H9 (cell line): ENCODE measurements at regions not wholly inside any gene's neighbourhood (a gene's known extent, or its start where the extent isn't known, plus 50 kb on each side); places are given as distances from the start of the nearest gene placed in this dataset.

Experiments
- DNase-seq: peaks from one replicate; pipeline ENCODE4 v3.0.0-alpha.2; 2017
- H2AFZ ChIP-seq: one replicate; pipeline ENCODE4 v1.6.1; 2013; ENCODE audit warnings: mild to moderate bottlenecking, low read length, control low read depth, moderate library complexity
- H2AK5ac ChIP-seq: 2 replicates; pipeline ENCODE4 v1.6.1; 2013; ENCODE audit warnings: low read length, control low read depth, mixed read lengths; ENCODE audit not compliant: insufficient read length
- H2BK120ac ChIP-seq: one replicate; pipeline ENCODE4 v1.6.1; 2013; ENCODE audit warnings: low read depth, mild to moderate bottlenecking, low read length, control low read depth, inconsistent platforms; ENCODE audit not compliant: poor library complexity, severe bottlenecking
- H2BK12ac ChIP-seq: 2 replicates; pipeline ENCODE4 v1.6.1; 2013; ENCODE audit warnings: low read length, control low read depth, mixed read lengths, low read depth; ENCODE audit not compliant: insufficient read length
- H2BK15ac ChIP-seq: 2 replicates; pipeline ENCODE4 v1.6.1; 2013; ENCODE audit warnings: low read depth, low read length, control low read depth
- H2BK20ac ChIP-seq: one replicate; pipeline ENCODE4 v1.6.1; 2013; ENCODE audit warnings: low read depth, mild to moderate bottlenecking, low read length, control low read depth, inconsistent platforms; ENCODE audit not compliant: poor library complexity, severe bottlenecking
- H2BK5ac ChIP-seq: 2 replicates; pipeline ENCODE4 v1.6.1; 2013; ENCODE audit warnings: low read length, control low read depth, mixed read lengths; ENCODE audit not compliant: insufficient read length
- H3K14ac ChIP-seq: 2 replicates; pipeline ENCODE4 v1.6.1; 2013; ENCODE audit warnings: low read length, control low read depth; ENCODE audit not compliant: insufficient read depth
- H3K18ac ChIP-seq: 2 replicates; pipeline ENCODE4 v1.6.1; 2013; ENCODE audit warnings: low read depth, mild to moderate bottlenecking, mixed read lengths, low read length, control low read depth; ENCODE audit not compliant: insufficient read length
- H3K23ac ChIP-seq: 2 replicates; pipeline ENCODE4 v1.6.1; 2013; ENCODE audit warnings: low read length, control low read depth, mixed read lengths, low read depth; ENCODE audit not compliant: insufficient read length
- H3K23me2 ChIP-seq: 2 replicates; pipeline ENCODE4 v1.6.1; 2013; ENCODE audit warnings: low read depth, mild to moderate bottlenecking, mixed read lengths, low read length, control low read depth; ENCODE audit not compliant: insufficient read length, poor library complexity, severe bottlenecking
- H3K27ac ChIP-seq: 2 replicates; pipeline ENCODE4 v1.5.1; 2013; ENCODE audit warnings: low read length, control low read depth, mixed read lengths, low read depth; ENCODE audit not compliant: insufficient read length
- H3K27me3 ChIP-seq: 2 replicates; pipeline ENCODE4 v1.6.1; 2013; ENCODE audit warnings: low read length, control low read depth, inconsistent platforms; ENCODE audit not compliant: insufficient read depth
- H3K4ac ChIP-seq: 2 replicates; pipeline ENCODE4 v1.6.1; 2013; ENCODE audit warnings: low read depth, mild to moderate bottlenecking, control low read depth, inconsistent platforms, low read length, moderate library complexity
- H3K4me1 ChIP-seq: 2 replicates; pipeline ENCODE4 v1.6.1; 2013; ENCODE audit warnings: low read length, control low read depth, inconsistent platforms; ENCODE audit not compliant: insufficient read depth
- H3K4me2 ChIP-seq: 2 replicates; pipeline ENCODE4 v1.6.1; 2013; ENCODE audit warnings: low read length, control low read depth, mixed read lengths; ENCODE audit not compliant: insufficient read length, insufficient read depth
- H3K56ac ChIP-seq: 2 replicates; pipeline ENCODE4 v1.6.1; 2013; ENCODE audit warnings: low read depth, mild to moderate bottlenecking, mixed read lengths, low read length, control low read depth; ENCODE audit not compliant: insufficient read length
- H3K79me1 ChIP-seq: 2 replicates; pipeline ENCODE4 v1.6.1; 2013; ENCODE audit warnings: low read depth, mild to moderate bottlenecking, moderate library complexity, low read length, control low read depth, inconsistent platforms; ENCODE audit not compliant: insufficient read depth, poor library complexity, severe bottlenecking
- H3K79me2 ChIP-seq: 2 replicates; pipeline ENCODE4 v1.6.1; 2013; ENCODE audit warnings: low read length, control low read depth, inconsistent platforms; ENCODE audit not compliant: insufficient read depth
- H3K9ac ChIP-seq: 2 replicates; pipeline ENCODE4 v1.6.1; 2013; ENCODE audit warnings: low read length, control low read depth, mixed read lengths; ENCODE audit not compliant: insufficient read length; ENCODE audit errors: extremely low read depth
- H3K9me3 ChIP-seq: one replicate; pipeline ENCODE4 v1.6.1; 2013; ENCODE audit warnings: low read depth, low read length, inconsistent platforms; ENCODE audit not compliant: control insufficient read depth
- H3T11ph ChIP-seq: one replicate; pipeline ENCODE4 v1.6.1; 2013; ENCODE audit warnings: mild to moderate bottlenecking, low read length, control low read depth, inconsistent platforms
- H4K20me1 ChIP-seq: one replicate; pipeline ENCODE4 v1.6.1; 2013; ENCODE audit not compliant: control insufficient read depth, insufficient read length, insufficient read depth
- H4K5ac ChIP-seq: 2 replicates; pipeline ENCODE4 v1.6.1; 2013; ENCODE audit warnings: low read depth, mild to moderate bottlenecking, mixed read lengths, low read length, control low read depth; ENCODE audit not compliant: insufficient read length
- H4K8ac ChIP-seq: replicated peaks from 2 replicates; pipeline ENCODE4 v1.6.1; 2013; ENCODE audit warnings: low read length, control low read depth, mixed read lengths, low read depth; ENCODE audit not compliant: insufficient read length
- H4K91ac ChIP-seq: 2 replicates; pipeline ENCODE4 v1.6.1; 2013; ENCODE audit warnings: low read depth, mild to moderate bottlenecking, moderate library complexity, mixed read lengths, low read length, control low read depth; ENCODE audit not compliant: insufficient read length
- H3K27ac Mint-ChIP-seq, 3 experiments: 2 replicates in 2 of 3; 3 replicates in 1 of 3; pipeline ENCODE4 v1.8.0; 2020 to 2021; ENCODE audit warnings: mixed read lengths in 3 of 3, mild to moderate bottlenecking in 1 of 3, moderate library complexity in 1 of 3
- H3K27me3 Mint-ChIP-seq: 2 replicates; pipeline ENCODE4 v1.8.0; 2021; ENCODE audit warnings: low read depth, mild to moderate bottlenecking, moderate library complexity, mixed read lengths
- H3K36me3 Mint-ChIP-seq, 3 experiments: 2 replicates in 2 of 3; 3 replicates in 1 of 3; pipeline ENCODE4 v1.8.0; 2020 to 2021; ENCODE audit warnings: low read depth in 3 of 3, mixed read lengths in 3 of 3; ENCODE audit not compliant: insufficient read depth in 1 of 3
- H3K4me1 Mint-ChIP-seq, 2 experiments: 2 replicates each; pipeline ENCODE4 v1.8.0; 2020; ENCODE audit warnings: mixed read lengths in 2 of 2
- H3K4me3 Mint-ChIP-seq, 2 experiments: 2 replicates in 1 of 2; 3 replicates in 1 of 2; pipeline ENCODE4 v1.8.0; 2020 to 2021; ENCODE audit warnings: mild to moderate bottlenecking in 2 of 2, mixed read lengths in 2 of 2, moderate library complexity in 1 of 2
- H3K9me3 Mint-ChIP-seq, 2 experiments: 2 replicates in 1 of 2; 3 replicates in 1 of 2; pipeline ENCODE4 v1.8.0; 2020; ENCODE audit warnings: mild to moderate bottlenecking in 2 of 2, mixed read lengths in 2 of 2, moderate library complexity in 1 of 2
- WGBS: extraction: QIAGEN DNeasy Blood & Tissue Kit; methylation state at CpG from one replicate; pipeline ENCODE4 v1.1.7; 2013; ENCODE audit warnings: missing lambda C conversion rate, low lambda C conversion rate, mixed read lengths; ENCODE audit not compliant: insufficient read length; ENCODE audit errors: extremely low coverage; 5-methylcytosine and 5-hydroxymethylcytosine counted together
- TF ChIP-seq, protein P1 (sequence below): fragments of 200-600 bp; sonication (generic); conservative IDR thresholded peaks from 3 replicates; pipeline ENCODE4 v1.8.0; 2021; ENCODE audit warnings: antibody characterized with exemption, mild to moderate bottlenecking

DNA sequence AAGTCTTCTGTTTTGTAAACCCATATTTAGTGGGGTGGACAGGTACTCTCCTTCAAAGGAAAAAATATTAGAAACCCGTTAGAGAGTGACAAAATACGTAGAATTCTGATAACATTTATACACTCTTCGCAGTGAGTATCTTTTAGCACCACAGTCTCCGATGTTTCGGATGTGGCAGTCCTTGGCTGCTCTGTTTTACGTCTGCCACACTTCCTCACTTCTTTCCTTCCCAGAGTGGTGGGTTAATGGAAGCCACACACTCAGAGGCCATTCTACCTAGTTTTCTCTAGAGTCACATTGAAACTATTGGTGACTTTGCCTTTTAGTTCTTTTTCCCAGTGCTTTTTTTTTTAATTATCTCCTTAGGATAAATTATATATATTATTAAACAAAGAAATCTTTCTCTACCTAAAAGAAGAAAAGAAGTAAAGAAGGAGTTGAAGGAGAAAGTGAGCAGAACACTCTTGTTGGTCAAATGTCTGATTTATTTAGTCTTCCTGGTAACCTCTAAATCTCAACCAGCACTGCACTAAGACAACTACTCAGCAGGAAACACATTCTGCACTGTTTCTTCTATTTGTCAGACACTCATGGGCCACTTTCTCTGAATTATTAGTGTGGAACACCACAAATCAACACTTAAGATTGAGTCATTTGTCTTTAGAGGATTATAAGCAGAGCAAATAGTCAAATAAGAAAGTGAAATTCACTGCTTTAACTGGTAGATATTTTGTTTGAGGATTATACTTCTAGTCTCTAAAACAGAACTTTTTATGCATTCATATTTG, 451.3 kb upstream of the TMEFF2 start:
- no CpG with 5 or more reads among the region's 6 CpGs for WGBS
- H3K79me2 ChIP-seq: no peaks in the 10 kb centered on the region
- H3K14ac ChIP-seq: no peak overlapping the region
- no peak overlapping the region for H3K56ac ChIP-seq
- H2BK120ac ChIP-seq: no peak overlapping the region
- H4K8ac ChIP-seq: no peak overlapping the region
- no peaks in the 10 kb centered on the region for H3K23me2 ChIP-seq
- no peak overlapping the region for H2BK15ac ChIP-seq
- H3K27ac ChIP-seq: no peak overlapping the region
- H3K27me3 ChIP-seq: no peaks in the 10 kb centered on the region
- H3K4me1 ChIP-seq: no peaks in the 10 kb centered on the region
- H3K36me3 Mint-ChIP-seq: no peaks in the 10 kb centered on the region
- peak overlapping the region in 1 of 3 experiments; percentile 67; a peak in 1 of 7 replicates for H3K27ac Mint-ChIP-seq
- H3K4me2 ChIP-seq: no peak overlapping the region
- H3K9me3 Mint-ChIP-seq: no peaks in the 10 kb centered on the region
- no peaks in the 10 kb centered on the region for H3K79me1 ChIP-seq
- no peak overlapping the region for H2BK12ac ChIP-seq
- H3K9me3 ChIP-seq: no peaks in the 10 kb centered on the region
- H2BK5ac ChIP-seq: no peak overlapping the region
- H3K4me1 Mint-ChIP-seq: no peaks in the 10 kb centered on the region
- DNase-seq: no peak
- H3K23ac ChIP-seq: no peak overlapping the region
- H2AFZ ChIP-seq: no peak overlapping the region
- TF ChIP-seq, protein P1, sequence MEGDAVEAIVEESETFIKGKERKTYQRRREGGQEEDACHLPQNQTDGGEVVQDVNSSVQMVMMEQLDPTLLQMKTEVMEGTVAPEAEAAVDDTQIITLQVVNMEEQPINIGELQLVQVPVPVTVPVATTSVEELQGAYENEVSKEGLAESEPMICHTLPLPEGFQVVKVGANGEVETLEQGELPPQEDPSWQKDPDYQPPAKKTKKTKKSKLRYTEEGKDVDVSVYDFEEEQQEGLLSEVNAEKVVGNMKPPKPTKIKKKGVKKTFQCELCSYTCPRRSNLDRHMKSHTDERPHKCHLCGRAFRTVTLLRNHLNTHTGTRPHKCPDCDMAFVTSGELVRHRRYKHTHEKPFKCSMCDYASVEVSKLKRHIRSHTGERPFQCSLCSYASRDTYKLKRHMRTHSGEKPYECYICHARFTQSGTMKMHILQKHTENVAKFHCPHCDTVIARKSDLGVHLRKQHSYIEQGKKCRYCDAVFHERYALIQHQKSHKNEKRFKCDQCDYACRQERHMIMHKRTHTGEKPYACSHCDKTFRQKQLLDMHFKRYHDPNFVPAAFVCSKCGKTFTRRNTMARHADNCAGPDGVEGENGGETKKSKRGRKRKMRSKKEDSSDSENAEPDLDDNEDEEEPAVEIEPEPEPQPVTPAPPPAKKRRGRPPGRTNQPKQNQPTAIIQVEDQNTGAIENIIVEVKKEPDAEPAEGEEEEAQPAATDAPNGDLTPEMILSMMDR: no peak
- H3K27me3 Mint-ChIP-seq: no peaks in the 10 kb centered on the region
- H2AK5ac ChIP-seq: no peak overlapping the region
- no peak overlapping the region for H3K4me3 Mint-ChIP-seq
- H3K4ac ChIP-seq: no peak overlapping the region
- no peak overlapping the region for H4K5ac ChIP-seq
- H4K20me1 ChIP-seq: no peaks in the 10 kb centered on the region
- H3K18ac ChIP-seq: no peak overlapping the region
- H3K9ac ChIP-seq: no peak overlapping the region
- H2BK20ac ChIP-seq: no peak overlapping the region
- H3T11ph ChIP-seq: no peak overlapping the region
- H4K91ac ChIP-seq: no peak overlapping the region
